Suprapubic skin (tissue), 4 donors: ENCODE measurements at regions not wholly inside any gene's neighbourhood (a gene's known extent, or its start where the extent isn't known, plus 50 kb on each side); places are given as distances from the start of the nearest gene placed in this dataset.
"Not testable (repeated sequence)": the region's sequence is repeated elsewhere in the genome, so short reads cannot be mapped to it uniquely, and the experiment has no call there.

Source experiments
- DNase-seq, 2 donors: peaks; one replicate each; pipeline ENCODE4 v3.0.0-alpha.2; 2019; ENCODE audit warnings: low spot score in 2 of 2
- H3K27ac ChIP-seq: fragments of 200-600 bp; sonication (generic); one replicate; pipeline ENCODE4 v1.5.1; 2019
- H3K27me3 ChIP-seq: fragments of 200-600 bp; sonication (generic); one replicate; pipeline ENCODE4 v1.5.1; 2019
- H3K36me3 ChIP-seq: fragments of 200-600 bp; sonication (generic); one replicate; pipeline ENCODE4 v1.5.1; 2019
- H3K4me1 ChIP-seq: fragments of 200-600 bp; sonication (generic); one replicate; pipeline ENCODE4 v1.5.1; 2019
- H3K4me3 ChIP-seq: fragments of 200-600 bp; sonication (generic); one replicate; pipeline ENCODE4 v1.5.1; 2019; ENCODE audit warnings: mild to moderate bottlenecking
- H3K9me3 ChIP-seq: fragments of 200-600 bp; sonication (generic); one replicate; pipeline ENCODE4 v1.5.1; 2019
- EP300 ChIP-seq: sonication (generic); formaldehyde crosslinking; IDR thresholded peaks from one replicate; pipeline ENCODE4 v1.6.1; 2017; ENCODE audit warnings: antibody characterized with exemption
- POLR2A ChIP-seq, 2 donors: fragments of 450-650 bp; IDR thresholded peaks; one replicate each; pipeline ENCODE4 v1.6.1; 2017; ENCODE audit warnings: antibody characterized with exemption in 2 of 2, mild to moderate bottlenecking in 2 of 2, moderate library complexity in 2 of 2
- POLR2AphosphoS5 ChIP-seq, 3 donors: sonication (generic); formaldehyde crosslinking; IDR thresholded peaks; one replicate each; pipeline ENCODE4 v1.6.1; 2017; ENCODE audit warnings: antibody characterized with exemption in 3 of 3
- WGBS: methylation state at CpG from one replicate; pipeline ENCODE4 v1.1.5; 2018; 5-methylcytosine and 5-hydroxymethylcytosine counted together
- TF ChIP-seq, protein P1 (sequence below), 2 donors: fragments of 200-600 bp in 1 of 2; fragments of 450-650 bp in 1 of 2; sonication (generic) in 1 of 2; IDR thresholded peaks; one replicate each; pipeline ENCODE4 v1.5.1; 2016 to 2019; ENCODE audit warnings: antibody characterized with exemption in 2 of 2, mild to moderate bottlenecking in 1 of 2, moderate library complexity in 1 of 2

- Histone ChIP-seq H3K27ac (no peak overlapping the region), H3K4me1 (no peaks in the 10 kb centered on the region), H3K9me3 (no peaks in the 10 kb centered on the region), H3K36me3 (no peaks in the 10 kb centered on the region), H3K4me3 (no peak overlapping the region), H3K27me3 (peaks cover 9% of the 10 kb centered on the region)
- TF ChIP-seq POLR2AphosphoS5 (IDR thresholded peaks at IDR 0.05), result no peak
- TF ChIP-seq, protein P1, sequence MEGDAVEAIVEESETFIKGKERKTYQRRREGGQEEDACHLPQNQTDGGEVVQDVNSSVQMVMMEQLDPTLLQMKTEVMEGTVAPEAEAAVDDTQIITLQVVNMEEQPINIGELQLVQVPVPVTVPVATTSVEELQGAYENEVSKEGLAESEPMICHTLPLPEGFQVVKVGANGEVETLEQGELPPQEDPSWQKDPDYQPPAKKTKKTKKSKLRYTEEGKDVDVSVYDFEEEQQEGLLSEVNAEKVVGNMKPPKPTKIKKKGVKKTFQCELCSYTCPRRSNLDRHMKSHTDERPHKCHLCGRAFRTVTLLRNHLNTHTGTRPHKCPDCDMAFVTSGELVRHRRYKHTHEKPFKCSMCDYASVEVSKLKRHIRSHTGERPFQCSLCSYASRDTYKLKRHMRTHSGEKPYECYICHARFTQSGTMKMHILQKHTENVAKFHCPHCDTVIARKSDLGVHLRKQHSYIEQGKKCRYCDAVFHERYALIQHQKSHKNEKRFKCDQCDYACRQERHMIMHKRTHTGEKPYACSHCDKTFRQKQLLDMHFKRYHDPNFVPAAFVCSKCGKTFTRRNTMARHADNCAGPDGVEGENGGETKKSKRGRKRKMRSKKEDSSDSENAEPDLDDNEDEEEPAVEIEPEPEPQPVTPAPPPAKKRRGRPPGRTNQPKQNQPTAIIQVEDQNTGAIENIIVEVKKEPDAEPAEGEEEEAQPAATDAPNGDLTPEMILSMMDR (IDR thresholded peaks at IDR 0.05), result no peak
- TF ChIP-seq POLR2A (IDR thresholded peaks at IDR 0.05), result no peak
- no peak for TF ChIP-seq EP300
- DNase-seq, result peak in 1 of 2 donors; percentile 65
- 82% methylated on average over 28 of the region's 32 CpGs for WGBS
Observed at GRCh38 chr2:392181-392925, 104.5 kb upstream of the ALKAL2 start.

GRCh38 chr2:391696-392095 lies 103.8 kb upstream of the ALKAL2 start:
- no peak overlapping the region for H3K27ac ChIP-seq
- peaks cover 9% of the 10 kb centered on the region for H3K27me3 ChIP-seq
- WGBS, result 67% methylated on average over 6 of the region's 6 CpGs
- no peaks in the 10 kb centered on the region for H3K36me3 ChIP-seq
- no peaks in the 10 kb centered on the region for H3K4me1 ChIP-seq
- no peak overlapping the region for H3K4me3 ChIP-seq
- TF ChIP-seq, protein P1 (IDR thresholded peaks at IDR 0.05), result no peak
- TF ChIP-seq EP300 (no peak), POLR2AphosphoS5 (IDR thresholded peaks at IDR 0.05) (no peak), POLR2A (IDR thresholded peaks at IDR 0.05) (no peak)
- no peaks in the 10 kb centered on the region for H3K9me3 ChIP-seq
- no peak for DNase-seq

- WGBS, result 79% methylated on average over 14 of the region's 14 CpGs
- H3K4me3 ChIP-seq, result no peak overlapping the region
- H3K27ac ChIP-seq, result no peak overlapping the region
- H3K27me3 ChIP-seq, result peaks cover 9% of the 10 kb centered on the region
- no peaks in the 10 kb centered on the region for H3K4me1 ChIP-seq
- peak in 1 of 2 donors; percentile 66 for DNase-seq
- no peaks in the 10 kb centered on the region for H3K36me3 ChIP-seq
- no peaks in the 10 kb centered on the region for H3K9me3 ChIP-seq
- TF ChIP-seq POLR2AphosphoS5 (IDR thresholded peaks at IDR 0.05), result no peak
- no peak for TF ChIP-seq POLR2A (IDR thresholded peaks at IDR 0.05)
- TF ChIP-seq, protein P1 (IDR thresholded peaks at IDR 0.05), result no peak
- TF ChIP-seq EP300, result no peak
Observed at GRCh38 chr2:390959-391358, 103.1 kb upstream of the ALKAL2 start.

- not testable (repeated sequence) for H3K4me3 ChIP-seq, H3K9me3 ChIP-seq, H3K27me3 ChIP-seq, H3K27ac ChIP-seq, DNase-seq, H3K36me3 ChIP-seq, H3K4me1 ChIP-seq
- 91% methylated on average over 15 of the region's 15 CpGs for WGBS
Observed at GRCh38 chr2:389985-390384, 102.1 kb upstream of the ALKAL2 start.

DNA sequence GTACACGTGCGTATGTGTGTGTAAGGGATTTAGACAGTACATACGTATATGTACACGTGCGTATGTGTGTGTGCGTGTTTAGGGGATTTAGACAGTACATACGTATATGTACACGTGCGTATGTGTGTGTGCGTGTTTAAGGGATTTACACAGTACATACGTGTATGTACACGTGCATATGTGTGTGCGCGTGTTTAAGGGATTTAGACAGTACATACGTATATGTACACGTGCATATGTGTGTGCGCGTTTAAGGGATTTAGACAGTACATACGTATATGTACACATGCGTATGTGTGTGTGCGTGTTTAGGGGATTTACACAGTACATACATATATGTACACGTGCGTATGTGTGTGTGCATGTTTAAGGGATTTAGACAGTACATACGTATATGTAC lies 100.9 kb upstream of the ALKAL2 start:
- WGBS, result 95% methylated on average over 24 of the region's 24 CpGs
- not testable (repeated sequence) for DNase-seq, H3K36me3 ChIP-seq, H3K4me1 ChIP-seq, H3K27me3 ChIP-seq, H3K27ac ChIP-seq, H3K9me3 ChIP-seq, H3K4me3 ChIP-seq

DNA sequence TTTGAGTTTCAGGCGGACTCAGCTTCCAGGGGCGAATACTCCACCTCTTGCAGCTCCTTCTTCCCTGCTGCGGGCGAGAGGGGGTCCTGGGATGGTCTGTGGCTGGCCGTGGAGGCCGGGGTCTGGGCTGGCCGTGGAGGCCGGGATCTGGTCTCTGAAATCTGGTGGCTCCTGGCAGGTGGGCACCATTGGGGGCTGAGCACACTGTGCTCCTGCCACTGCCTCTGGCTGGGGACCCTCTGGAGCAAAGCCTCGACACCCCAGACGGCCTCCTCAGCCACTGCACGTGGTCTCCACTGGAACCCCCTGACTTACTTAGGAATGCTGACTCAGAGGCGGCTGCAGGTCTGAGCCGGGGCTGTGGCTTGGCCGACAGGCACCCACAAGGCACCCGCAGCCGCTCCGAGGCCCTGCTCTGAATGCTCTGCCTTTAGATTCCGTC lies 100.1 kb upstream of the ALKAL2 start:
- Histone ChIP-seq H3K36me3 (no peaks in the 10 kb centered on the region), H3K9me3 (no peaks in the 10 kb centered on the region), H3K27ac (no peak overlapping the region), H3K4me1 (no peaks in the 10 kb centered on the region), H3K4me3 (no peak overlapping the region), H3K27me3 (peaks cover 6% of the 10 kb centered on the region)
- 98% methylated on average over 11 of the region's 18 CpGs for WGBS
- DNase-seq, result peak in 1 of 2 donors; percentile 73
- no peak for TF ChIP-seq EP300
- TF ChIP-seq, protein P1 (IDR thresholded peaks at IDR 0.05), result no peak
- TF ChIP-seq POLR2AphosphoS5 (IDR thresholded peaks at IDR 0.05), result no peak
- no peak for TF ChIP-seq POLR2A (IDR thresholded peaks at IDR 0.05)
